Type B pancreatic cell (in vitro differentiated cells): ENCODE measurements at regions not wholly inside any gene's neighbourhood (a gene's known extent, or its start where the extent isn't known, plus 50 kb on each side); places are given as distances from the start of the nearest gene placed in this dataset.

ENCODE experiments used
- DNase-seq: peaks from one replicate; pipeline ENCODE4 v3.0.0; 2021; ENCODE audit warnings: mixed read lengths; ENCODE audit not compliant: unreplicated experiment; ENCODE audit errors: extremely low spot score
- H3K27ac Mint-ChIP-seq: 2 replicates; pipeline ENCODE4 v1.8.0; 2021; ENCODE audit warnings: mild to moderate bottlenecking, mixed read lengths
- H3K27me3 Mint-ChIP-seq: 2 replicates; pipeline ENCODE4 v1.8.0; 2021; ENCODE audit warnings: mixed read lengths
- H3K36me3 Mint-ChIP-seq: 2 replicates; pipeline ENCODE4 v1.8.0; 2021; ENCODE audit warnings: mixed read lengths
- H3K4me1 Mint-ChIP-seq: one replicate; pipeline ENCODE4 v1.8.0; 2021; ENCODE audit warnings: mixed read lengths; ENCODE audit not compliant: unreplicated experiment
- H3K4me3 Mint-ChIP-seq: 2 replicates; pipeline ENCODE4 v1.8.0; 2021; ENCODE audit warnings: mild to moderate bottlenecking, mixed read lengths
- H3K9me3 Mint-ChIP-seq: 2 replicates; pipeline ENCODE4 v1.8.0; 2021; ENCODE audit warnings: mixed read lengths
- CTCF ChIP-seq: fragments of 200-600 bp; sonication (generic); conservative IDR thresholded peaks from 2 replicates; pipeline ENCODE4 v1.5.0; 2021; ENCODE audit warnings: antibody characterized with exemption, mild to moderate bottlenecking

DNA sequence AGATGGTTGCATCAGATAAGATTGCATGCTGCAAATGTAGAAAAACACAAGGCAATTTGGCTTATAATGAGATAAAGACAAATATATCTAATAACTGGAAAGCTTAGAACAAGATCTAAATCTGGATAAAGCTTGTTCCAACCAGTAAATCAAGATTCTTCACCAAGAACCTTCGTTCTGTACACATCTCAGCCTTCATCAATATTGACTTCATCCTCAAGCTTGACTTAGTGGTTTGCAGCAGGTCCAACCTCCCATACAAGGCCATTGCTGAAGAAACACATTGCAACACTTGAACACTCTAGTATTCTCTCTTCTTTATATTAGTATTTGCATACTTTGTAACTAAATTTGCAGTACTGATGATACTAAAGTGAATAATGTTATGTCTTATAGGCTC, 407.6 kb downstream of the TLL1 start:
- H3K27ac Mint-ChIP-seq: no peak overlapping the region
- TF ChIP-seq CTCF: no peak
- no peaks in the 10 kb centered on the region for H3K4me1 Mint-ChIP-seq
- H3K36me3 Mint-ChIP-seq: no peaks in the 10 kb centered on the region
- H3K27me3 Mint-ChIP-seq: no peaks in the 10 kb centered on the region
- H3K4me3 Mint-ChIP-seq: no peak overlapping the region
- no peak for DNase-seq
- no peaks in the 10 kb centered on the region for H3K9me3 Mint-ChIP-seq

DNA sequence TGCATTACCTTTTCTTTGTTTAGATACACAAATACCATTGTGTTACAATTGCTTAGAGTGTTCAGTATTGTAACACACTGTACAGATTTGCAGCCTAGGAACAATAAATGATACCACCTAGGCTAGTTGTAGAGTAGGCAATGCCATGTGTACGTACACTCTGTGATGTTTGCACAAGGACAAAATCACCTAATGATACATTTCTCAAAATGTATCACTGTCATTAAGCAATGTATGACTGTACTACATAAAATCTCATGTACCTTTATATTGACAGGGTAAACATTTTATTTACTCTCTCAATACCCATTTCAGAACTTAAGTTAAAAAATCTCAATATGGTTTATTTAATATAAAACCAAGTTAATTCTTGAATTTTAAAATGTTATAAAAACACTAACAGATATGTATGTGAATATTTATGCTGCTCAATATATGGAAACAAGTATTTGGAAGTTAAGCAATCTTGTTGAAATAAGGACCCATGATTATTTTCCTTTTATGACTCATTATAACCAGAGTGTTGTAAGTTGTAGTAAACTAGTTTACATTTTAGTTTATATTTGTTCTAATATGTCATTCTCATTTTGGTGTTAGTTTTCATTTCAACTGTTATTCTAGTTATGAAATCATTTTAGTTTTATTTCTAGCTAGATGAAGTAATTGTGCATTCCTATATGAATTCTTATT, 409.2 kb downstream of the TLL1 start:
- no peak for DNase-seq
- TF ChIP-seq CTCF: no peak
- no peaks in the 10 kb centered on the region for H3K9me3 Mint-ChIP-seq
- H3K36me3 Mint-ChIP-seq: no peaks in the 10 kb centered on the region
- H3K4me3 Mint-ChIP-seq: no peak overlapping the region
- H3K4me1 Mint-ChIP-seq: no peaks in the 10 kb centered on the region
- H3K27ac Mint-ChIP-seq: no peak overlapping the region
- no peaks in the 10 kb centered on the region for H3K27me3 Mint-ChIP-seq

- TF ChIP-seq CTCF: no peak
- H3K4me3 Mint-ChIP-seq: no peak overlapping the region
- H3K36me3 Mint-ChIP-seq: no peaks in the 10 kb centered on the region
- no peaks in the 10 kb centered on the region for H3K4me1 Mint-ChIP-seq
- H3K27me3 Mint-ChIP-seq: no peaks in the 10 kb centered on the region
- no peaks in the 10 kb centered on the region for H3K9me3 Mint-ChIP-seq
- no peak overlapping the region for H3K27ac Mint-ChIP-seq
- DNase-seq: no peak
Measured at GRCh38 chr4:166284221-166284620, 411.2 kb downstream of the TLL1 start.

GRCh38 chr4:166290426-166290825, 417.4 kb downstream of the TLL1 start:
- Mint-ChIP-seq H3K27me3 (no peaks in the 10 kb centered on the region), H3K36me3 (no peaks in the 10 kb centered on the region), H3K27ac (no peak overlapping the region), H3K4me1 (no peaks in the 10 kb centered on the region), H3K4me3 (no peak overlapping the region), H3K9me3 (no peaks in the 10 kb centered on the region)
- no peak for TF ChIP-seq CTCF
- DNase-seq: no peak

DNA sequence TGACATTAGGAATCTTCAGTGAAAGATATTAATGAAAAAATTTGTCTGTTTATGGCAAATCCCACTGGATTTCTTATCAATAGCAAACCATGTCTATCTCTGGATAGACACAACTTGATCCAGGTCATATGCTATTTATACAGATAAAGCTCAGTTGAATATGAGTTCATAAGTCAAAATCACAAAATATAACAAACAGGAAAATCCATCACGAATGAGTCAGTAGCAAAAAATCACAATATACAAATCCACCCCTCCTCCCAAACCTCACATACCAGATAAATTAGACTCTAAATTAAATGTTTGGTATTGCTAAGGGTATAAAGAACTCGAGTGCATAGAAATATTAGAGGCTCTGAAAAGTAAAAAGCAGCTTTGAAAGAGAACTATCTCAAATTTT, 420.5 kb downstream of the TLL1 start:
- Mint-ChIP-seq H3K9me3 (no peaks in the 10 kb centered on the region), H3K36me3 (no peaks in the 10 kb centered on the region), H3K27ac (no peak overlapping the region), H3K27me3 (no peaks in the 10 kb centered on the region), H3K4me1 (no peaks in the 10 kb centered on the region), H3K4me3 (no peak overlapping the region)
- TF ChIP-seq CTCF: no peak
- no peak for DNase-seq

- Mint-ChIP-seq H3K36me3 (no peaks in the 10 kb centered on the region), H3K4me1 (no peaks in the 10 kb centered on the region), H3K27me3 (no peaks in the 10 kb centered on the region), H3K27ac (no peak overlapping the region), H3K4me3 (no peak overlapping the region), H3K9me3 (no peaks in the 10 kb centered on the region)
- no peak for DNase-seq
- TF ChIP-seq CTCF: no peak
Measured at GRCh38 chr4:166301266-166301665, 428.2 kb downstream of the TLL1 start.
